Spinal cord (tissue), 9 donors: ENCODE measurements at regions not wholly inside any gene's neighbourhood (a gene's known extent, or its start where the extent isn't known, plus 50 kb on each side); places are given as distances from the start of the nearest gene placed in this dataset.
A peak's percentile ranks its signal among the peaks of the same experiment; 100 is the strongest.
"Not testable (repeated sequence)": the region's sequence is repeated elsewhere in the genome, so short reads cannot be mapped to it uniquely, and the experiment has no call there.

ENCODE experiments used
- DNase-seq, 6 donors: peaks; one replicate each; pipeline versions ENCODE4 v3.0.0 to v3.0.0-alpha.2; 2013 to 2015; ENCODE audit warnings: low spot score in 6 of 6, low read depth in 4 of 6
- H3K27ac ChIP-seq: one replicate; pipeline ENCODE4 v1.5.1; 2013; ENCODE audit warnings: low read depth, low read length, control low read depth
- H3K27me3 ChIP-seq: one replicate; pipeline ENCODE4 v1.6.1; 2013; ENCODE audit warnings: low read length; ENCODE audit not compliant: control insufficient read depth, insufficient read depth
- H3K36me3 ChIP-seq: one replicate; pipeline ENCODE4 v1.6.1; 2013; ENCODE audit warnings: low read length; ENCODE audit not compliant: control insufficient read depth, insufficient read depth
- H3K4me1 ChIP-seq: one replicate; pipeline ENCODE4 v1.6.1; 2013; ENCODE audit warnings: low read length; ENCODE audit not compliant: control insufficient read depth, insufficient read depth
- H3K4me3 ChIP-seq: one replicate; pipeline ENCODE4 v1.5.1; 2013; ENCODE audit warnings: low read depth, low read length, control low read depth
- H3K9me3 ChIP-seq: one replicate; pipeline ENCODE4 v1.6.1; 2013; ENCODE audit warnings: low read length; ENCODE audit not compliant: control insufficient read depth, insufficient read depth
- WGBS: methylation state at CpG from one replicate; pipeline ENCODE4 v1.1.5; 2013; ENCODE audit warnings: missing lambda C conversion rate; ENCODE audit not compliant: insufficient coverage; 5-methylcytosine and 5-hydroxymethylcytosine counted together
- donor health status: healthy.

GRCh38 chr5:83404182-83404716 is 67.3 kb upstream of the VCAN start:
- Histone ChIP-seq H3K36me3 (no peaks in the 10 kb centered on the region), H3K4me1 (no peaks in the 10 kb centered on the region), H3K4me3 (no peak overlapping the region), H3K9me3 (no peaks in the 10 kb centered on the region), H3K27ac (no peak overlapping the region), H3K27me3 (no peaks in the 10 kb centered on the region)
- 0% methylated on average over 1 of the region's 3 CpGs for WGBS
- DNase-seq = peak in 1 of 6 donors; percentile 79

GRCh38 chr5:83405662-83406061 is 65.9 kb upstream of the VCAN start:
- DNase-seq = no peak
- Histone ChIP-seq H3K27me3 (no peaks in the 10 kb centered on the region), H3K36me3 (no peaks in the 10 kb centered on the region), H3K27ac (no peak overlapping the region), H3K9me3 (peaks cover 1% of the 10 kb centered on the region), H3K4me1 (no peaks in the 10 kb centered on the region), H3K4me3 (no peak overlapping the region)
- no CpG with 5 or more reads among the region's 3 CpGs for WGBS

GRCh38 chr5:83406906-83407305 is 64.6 kb upstream of the VCAN start:
- H3K9me3 ChIP-seq = peaks cover 1% of the 10 kb centered on the region
- H3K36me3 ChIP-seq = no peaks in the 10 kb centered on the region
- H3K4me1 ChIP-seq = no peaks in the 10 kb centered on the region
- H3K4me3 ChIP-seq = no peak overlapping the region
- H3K27ac ChIP-seq = no peak overlapping the region
- DNase-seq = no peak
- H3K27me3 ChIP-seq = no peaks in the 10 kb centered on the region

GRCh38 chr5:83407931-83408330 is 63.6 kb upstream of the VCAN start:
- H3K27ac ChIP-seq = no peak overlapping the region
- peaks cover 1% of the 10 kb centered on the region for H3K9me3 ChIP-seq
- no peaks in the 10 kb centered on the region for H3K27me3 ChIP-seq
- no peak for DNase-seq
- H3K36me3 ChIP-seq = no peaks in the 10 kb centered on the region
- H3K4me3 ChIP-seq = no peak overlapping the region
- H3K4me1 ChIP-seq = no peaks in the 10 kb centered on the region

GRCh38 chr5:83408719-83409118 is 62.8 kb upstream of the VCAN start:
- H3K9me3 ChIP-seq = peaks cover 1% of the 10 kb centered on the region
- H3K4me1 ChIP-seq = no peaks in the 10 kb centered on the region
- H3K4me3 ChIP-seq = no peak overlapping the region
- WGBS = no CpG with 5 or more reads among the region's 2 CpGs
- no peaks in the 10 kb centered on the region for H3K27me3 ChIP-seq
- H3K27ac ChIP-seq = no peak overlapping the region
- DNase-seq = no peak
- no peaks in the 10 kb centered on the region for H3K36me3 ChIP-seq

GRCh38 chr5:83409776-83410175 is 61.8 kb upstream of the VCAN start:
- H3K36me3 ChIP-seq, DNase-seq, H3K27ac ChIP-seq, H3K27me3 ChIP-seq, H3K4me1 ChIP-seq, H3K9me3 ChIP-seq, H3K4me3 ChIP-seq: not testable (repeated sequence)
- WGBS = no CpG with 5 or more reads among the region's 2 CpGs

GRCh38 chr5:83410319-83410718 is 61.2 kb upstream of the VCAN start:
- H3K4me1 ChIP-seq, H3K36me3 ChIP-seq, DNase-seq, H3K27ac ChIP-seq, H3K9me3 ChIP-seq, H3K4me3 ChIP-seq, H3K27me3 ChIP-seq: not testable (repeated sequence)
- no CpG with 5 or more reads among the region's 3 CpGs for WGBS

GRCh38 chr5:83414601-83415000 is 56.9 kb upstream of the VCAN start:
- H3K4me1 ChIP-seq = no peaks in the 10 kb centered on the region
- no peak for DNase-seq
- H3K4me3 ChIP-seq = no peak overlapping the region
- H3K36me3 ChIP-seq = no peaks in the 10 kb centered on the region
- no peaks in the 10 kb centered on the region for H3K27me3 ChIP-seq
- WGBS = no CpG with 5 or more reads among the region's 1 CpG
- H3K9me3 ChIP-seq = peaks cover 1% of the 10 kb centered on the region
- no peak overlapping the region for H3K27ac ChIP-seq

GRCh38 chr5:83417884-83418283 is 53.7 kb upstream of the VCAN start:
- Histone ChIP-seq H3K27ac (no peak overlapping the region), H3K4me3 (no peak overlapping the region), H3K27me3 (no peaks in the 10 kb centered on the region), H3K36me3 (no peaks in the 10 kb centered on the region), H3K9me3 (no peaks in the 10 kb centered on the region), H3K4me1 (no peaks in the 10 kb centered on the region)
- WGBS = no CpG with 5 or more reads among the region's 1 CpG
- no peak for DNase-seq

- no peak overlapping the region for H3K4me3 ChIP-seq
- H3K27ac ChIP-seq = no peak overlapping the region
- no peaks in the 10 kb centered on the region for H3K27me3 ChIP-seq
- no peaks in the 10 kb centered on the region for H3K36me3 ChIP-seq
- 52% methylated on average over 5 of the region's 12 CpGs for WGBS
- no peaks in the 10 kb centered on the region for H3K4me1 ChIP-seq
- H3K9me3 ChIP-seq = no peaks in the 10 kb centered on the region
- DNase-seq = peak in 2 of 6 donors; percentile 22 to 29
Observed at GRCh38 chr5:83418356-83419321, 52.9 kb upstream of the VCAN start.
